ENCODE measurements at regions not wholly inside any gene's neighbourhood (a gene's known extent, or its start where the extent isn't known, plus 50 kb on each side); places are given as distances from the start of the nearest gene placed in this dataset.

- TF ChIP-seq CTCF (IDR thresholded peaks at IDR 0.05), result no peak
- no peak for TF ChIP-seq POLR2A (IDR thresholded peaks at IDR 0.05)
- no peak for TF ChIP-seq POLR2AphosphoS5 (IDR thresholded peaks at IDR 0.05)
- no peak for TF ChIP-seq EP300 (IDR thresholded peaks at IDR 0.05)
Observed at GRCh38 chr1:29607236-29607635, 370.9 kb downstream of the PTPRU start.
